Vagina (tissue), 2 donors: ENCODE measurements at regions not wholly inside any gene's neighbourhood (a gene's known extent, or its start where the extent isn't known, plus 50 kb on each side); places are given as distances from the start of the nearest gene placed in this dataset.

ENCODE experiments used
- DNase-seq, 2 donors: peaks; one replicate each; pipeline ENCODE4 v3.0.0-alpha.2; 2017; ENCODE audit errors: extremely low spot score in 2 of 2
- H3K27ac ChIP-seq: fragments of 200-600 bp; sonication (generic); one replicate; pipeline ENCODE4 v1.5.1; 2019
- H3K27me3 ChIP-seq: fragments of 200-600 bp; sonication (generic); one replicate; pipeline ENCODE4 v1.5.1; 2019
- H3K36me3 ChIP-seq, 2 donors: fragments of 200-600 bp; sonication (generic); one replicate each; pipeline ENCODE4 v1.5.1; 2017 to 2019
- H3K4me1 ChIP-seq: fragments of 200-600 bp; sonication (generic); one replicate; pipeline ENCODE4 v1.5.1; 2019
- H3K4me3 ChIP-seq, 2 donors: fragments of 200-600 bp; sonication (generic); 1 replicate in 1 of 2; 2 replicates in 1 of 2; pipeline ENCODE4 v1.5.1; 2016 to 2019
- H3K9me3 ChIP-seq: fragments of 200-600 bp; sonication (generic); one replicate; pipeline ENCODE4 v1.5.1; 2019
- POLR2A ChIP-seq, 2 donors: fragments of 450-650 bp; IDR thresholded peaks; one replicate each; pipeline ENCODE4 v1.6.1; 2017; ENCODE audit warnings: antibody characterized with exemption in 2 of 2, mild to moderate bottlenecking in 2 of 2, moderate library complexity in 2 of 2
- POLR2AphosphoS5 ChIP-seq, 2 donors: sonication (generic); formaldehyde crosslinking; IDR thresholded peaks; one replicate each; pipeline ENCODE4 v1.9.0; 2017; ENCODE audit warnings: antibody characterized with exemption in 2 of 2, mild to moderate bottlenecking in 2 of 2, low read depth in 1 of 2; ENCODE audit not compliant: insufficient read depth in 1 of 2
- intact Hi-C: fragments of 100-400 bp; cut with DNase I; formaldehyde crosslinking; loops from one replicate; pipeline ENCODE4 v1.15.1; 2023
- TF ChIP-seq, protein P1 (sequence below), 3 experiments: fragments of 450-650 bp in 2 of 3; fragments of 200-600 bp in 1 of 3; sonication (generic) in 1 of 3; IDR thresholded peaks; one replicate each; pipeline ENCODE4 v1.5.1; 2017 to 2019; ENCODE audit warnings: antibody characterized with exemption in 3 of 3, mild to moderate bottlenecking in 2 of 3, moderate library complexity in 2 of 3

DNA sequence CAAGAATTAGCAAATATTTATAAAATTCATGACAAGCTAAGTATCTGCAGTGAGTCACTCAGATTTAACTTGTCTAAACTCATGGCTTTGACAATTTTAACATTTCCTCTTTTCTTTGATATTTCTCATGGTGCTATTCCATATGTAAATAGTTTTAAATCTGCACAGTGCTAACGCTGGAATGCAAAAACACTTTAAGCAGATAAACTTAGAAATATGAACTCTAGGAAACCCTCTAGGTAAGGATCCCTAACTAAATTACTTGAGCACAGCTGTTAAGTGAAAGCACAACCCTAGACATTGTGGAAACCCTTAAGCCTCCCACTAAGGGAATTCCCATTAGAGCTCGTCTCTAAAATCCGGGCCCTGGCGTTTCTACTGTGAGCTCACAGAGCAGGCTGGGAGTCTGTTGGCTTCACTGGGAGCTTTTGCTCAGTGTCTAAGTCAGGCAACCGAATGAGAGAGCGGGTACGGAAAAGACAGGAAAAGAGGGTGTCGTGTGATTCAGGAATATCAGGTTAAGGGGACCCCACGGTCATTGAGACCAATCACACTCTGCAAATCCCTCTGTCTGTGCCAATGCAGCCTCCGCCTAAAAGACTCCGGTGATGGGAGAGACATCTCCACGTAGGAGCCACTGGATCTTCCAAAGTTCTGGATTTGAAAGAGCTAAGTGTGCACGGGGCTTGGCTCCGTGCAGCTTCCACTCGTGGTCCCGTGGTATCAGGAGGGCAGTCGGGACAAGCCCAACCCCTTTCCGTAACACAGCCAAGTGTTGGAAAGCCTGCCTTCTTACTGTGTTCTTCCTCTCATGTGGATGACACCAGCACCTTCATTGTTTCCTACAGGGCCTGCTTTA lies 112.3 kb upstream of the RPS6KA2 start:
- Histone ChIP-seq H3K4me1 (no peaks in the 10 kb centered on the region), H3K4me3 (no peak overlapping the region), H3K27ac (no peak overlapping the region), H3K9me3 (no peaks in the 10 kb centered on the region), H3K36me3 (no peaks in the 10 kb centered on the region), H3K27me3 (no peaks in the 10 kb centered on the region)
- DNase-seq: peak in 1 of 2 donors; percentile 43
- intact Hi-C loops: no loop called here
- TF ChIP-seq, protein P1, sequence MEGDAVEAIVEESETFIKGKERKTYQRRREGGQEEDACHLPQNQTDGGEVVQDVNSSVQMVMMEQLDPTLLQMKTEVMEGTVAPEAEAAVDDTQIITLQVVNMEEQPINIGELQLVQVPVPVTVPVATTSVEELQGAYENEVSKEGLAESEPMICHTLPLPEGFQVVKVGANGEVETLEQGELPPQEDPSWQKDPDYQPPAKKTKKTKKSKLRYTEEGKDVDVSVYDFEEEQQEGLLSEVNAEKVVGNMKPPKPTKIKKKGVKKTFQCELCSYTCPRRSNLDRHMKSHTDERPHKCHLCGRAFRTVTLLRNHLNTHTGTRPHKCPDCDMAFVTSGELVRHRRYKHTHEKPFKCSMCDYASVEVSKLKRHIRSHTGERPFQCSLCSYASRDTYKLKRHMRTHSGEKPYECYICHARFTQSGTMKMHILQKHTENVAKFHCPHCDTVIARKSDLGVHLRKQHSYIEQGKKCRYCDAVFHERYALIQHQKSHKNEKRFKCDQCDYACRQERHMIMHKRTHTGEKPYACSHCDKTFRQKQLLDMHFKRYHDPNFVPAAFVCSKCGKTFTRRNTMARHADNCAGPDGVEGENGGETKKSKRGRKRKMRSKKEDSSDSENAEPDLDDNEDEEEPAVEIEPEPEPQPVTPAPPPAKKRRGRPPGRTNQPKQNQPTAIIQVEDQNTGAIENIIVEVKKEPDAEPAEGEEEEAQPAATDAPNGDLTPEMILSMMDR (IDR thresholded peaks at IDR 0.05): no peak
- TF ChIP-seq POLR2AphosphoS5 (IDR thresholded peaks at IDR 0.05; ENCODE audit: insufficient read depth in 1 of 2, low read depth in 1 of 2) (no peak), POLR2A (IDR thresholded peaks at IDR 0.05) (no peak)

GRCh38 chr6:166738386-166739116 lies 111.5 kb upstream of the RPS6KA2 start:
- no peaks in the 10 kb centered on the region for H3K27me3 ChIP-seq
- intact Hi-C loops: no loop called here
- H3K36me3 ChIP-seq: no peaks in the 10 kb centered on the region
- no peak overlapping the region for H3K4me3 ChIP-seq
- H3K9me3 ChIP-seq: no peaks in the 10 kb centered on the region
- TF ChIP-seq POLR2A (IDR thresholded peaks at IDR 0.05) (no peak), POLR2AphosphoS5 (IDR thresholded peaks at IDR 0.05; ENCODE audit: insufficient read depth in 1 of 2, low read depth in 1 of 2) (no peak)
- TF ChIP-seq, protein P1 (IDR thresholded peaks at IDR 0.05): no peak
- peak in 1 of 2 donors; percentile 61 for DNase-seq
- no peak overlapping the region for H3K27ac ChIP-seq
- H3K4me1 ChIP-seq: no peaks in the 10 kb centered on the region

- Histone ChIP-seq H3K4me1 (no peaks in the 10 kb centered on the region), H3K27me3 (no peaks in the 10 kb centered on the region), H3K36me3 (no peaks in the 10 kb centered on the region), H3K4me3 (no peak overlapping the region), H3K27ac (no peak overlapping the region), H3K9me3 (no peaks in the 10 kb centered on the region)
- DNase-seq: no peak
- TF ChIP-seq, protein P1 (IDR thresholded peaks at IDR 0.05): no peak
- TF ChIP-seq POLR2AphosphoS5 (IDR thresholded peaks at IDR 0.05; ENCODE audit: insufficient read depth in 1 of 2, low read depth in 1 of 2): no peak
- TF ChIP-seq POLR2A (IDR thresholded peaks at IDR 0.05): no peak
- intact Hi-C loops: no loop called here
These were observed 110.2 kb upstream of the RPS6KA2 start for GRCh38 chr6:166737261-166737660.

- Histone ChIP-seq H3K27ac (no peak overlapping the region), H3K4me3 (no peak overlapping the region), H3K9me3 (no peaks in the 10 kb centered on the region), H3K4me1 (no peaks in the 10 kb centered on the region), H3K36me3 (no peaks in the 10 kb centered on the region), H3K27me3 (no peaks in the 10 kb centered on the region)
- peak in 1 of 2 donors; percentile 55 for DNase-seq
- intact Hi-C loops: no loop called here
- no peak for TF ChIP-seq POLR2AphosphoS5 (IDR thresholded peaks at IDR 0.05; ENCODE audit: insufficient read depth in 1 of 2, low read depth in 1 of 2)
- no peak for TF ChIP-seq POLR2A (IDR thresholded peaks at IDR 0.05)
- TF ChIP-seq, protein P1 (IDR thresholded peaks at IDR 0.05): no peak
These were observed 109.6 kb upstream of the RPS6KA2 start for GRCh38 chr6:166736634-166737033.
